ENCODE measurements at regions not wholly inside any gene's neighbourhood (a gene's known extent, or its start where the extent isn't known, plus 50 kb on each side); places are given as distances from the start of the nearest gene placed in this dataset.

GRCh38 chr10:108791030-108791429 lies 1132.3 kb downstream of the XPNPEP1 start:
- TF ChIP-seq USF2 (IDR thresholded peaks at IDR 0.05; ENCODE audit: low read length) (no peak), EZH2 (IDR thresholded peaks at IDR 0.05; ENCODE audit: low read depth, low read length, severe bottlenecking) (no peak), BACH1 (IDR thresholded peaks at IDR 0.05; ENCODE audit: low read length) (no peak), RBBP5 (IDR thresholded peaks at IDR 0.05; ENCODE audit: borderline replicate concordance, low read depth, low read length) (no peak), CTCF (IDR thresholded peaks at IDR 0.05; ENCODE audit: control extremely low read depth in 1 of 3, insufficient read depth in 1 of 3, low read depth in 1 of 3, low read length in 3 of 3) (no peak), POLR2A (IDR thresholded peaks at IDR 0.05; ENCODE audit: control extremely low read depth in 1 of 2, low read depth in 2 of 2, low read length in 2 of 2) (no peak), NANOG (IDR thresholded peaks at IDR 0.05; ENCODE audit: insufficient read depth, low read depth, low read length, poor library complexity, severe bottlenecking) (no peak), CHD1 (IDR thresholded peaks at IDR 0.05; ENCODE audit: low read depth, low read length) (no peak), RFX5 (IDR thresholded peaks at IDR 0.05; ENCODE audit: borderline replicate concordance, low read depth, low read length) (no peak), E2F6 (IDR thresholded peaks at IDR 0.05) (no peak), MAX (IDR thresholded peaks at IDR 0.05) (no peak)
